Uterus (tissue), 3 donors: ENCODE measurements at regions not wholly inside any gene's neighbourhood (a gene's known extent, or its start where the extent isn't known, plus 50 kb on each side); places are given as distances from the start of the nearest gene placed in this dataset. TPM values are rescaled to one million over a fixed set of nuclear protein-coding genes. Genes with fewer than 3 reads are reported as not detected.

Experiments used
- DNase-seq, 2 donors: peaks; one replicate each; pipeline ENCODE4 v3.0.0-alpha.2; 2019 to 2020
- H3K27ac ChIP-seq, 2 donors: fragments of 200-600 bp; sonication (generic); 1 replicate in 1 of 2; 2 replicates in 1 of 2; pipeline ENCODE4 v1.5.1; 2016 to 2018
- H3K27me3 ChIP-seq, 2 donors: fragments of 200-600 bp; sonication (generic); one replicate each; pipeline ENCODE4 v1.5.1; 2018 to 2019; ENCODE audit warnings: control low read depth in 1 of 2
- H3K36me3 ChIP-seq, 2 donors: fragments of 200-600 bp; sonication (generic); one replicate each; pipeline ENCODE4 v1.5.1; 2019; ENCODE audit warnings: control low read depth in 1 of 2
- H3K4me1 ChIP-seq, 2 donors: fragments of 200-600 bp; sonication (generic); one replicate each; pipeline ENCODE4 v1.5.1; 2018 to 2019; ENCODE audit warnings: control low read depth in 1 of 2
- H3K4me3 ChIP-seq, 2 donors: fragments of 200-600 bp; sonication (generic); 1 replicate in 1 of 2; 2 replicates in 1 of 2; pipeline ENCODE4 v1.5.1; 2018 to 2019; ENCODE audit warnings: mild to moderate bottlenecking in 1 of 2
- H3K9me3 ChIP-seq, 2 donors: fragments of 200-600 bp; sonication (generic); one replicate each; pipeline ENCODE4 v1.5.1; 2019; ENCODE audit warnings: control low read depth in 1 of 2
- CTCF ChIP-seq, 4 experiments: fragments of 200-600 bp in 2 of 4; fragments of 450-650 bp in 2 of 4; sonication (generic) in 2 of 4; IDR thresholded peaks; one replicate each; pipeline ENCODE4 v1.5.1; 2016 to 2019; ENCODE audit warnings: antibody characterized with exemption in 4 of 4, mild to moderate bottlenecking in 2 of 4, moderate library complexity in 1 of 4
- POLR2A ChIP-seq, 2 donors: fragments of 450-650 bp; IDR thresholded peaks; one replicate each; pipeline ENCODE4 v1.6.1; 2016; ENCODE audit warnings: antibody characterized with exemption in 2 of 2, mild to moderate bottlenecking in 1 of 2, moderate library complexity in 1 of 2
- intact Hi-C: fragments of 100-400 bp; cut with DNase I; formaldehyde crosslinking; loops from one replicate; pipeline ENCODE4 v1.15.1; 2023; ENCODE audit warnings: low total_unique reads
- microRNA-seq: library from miRNA; unstranded; fragments of <30 nt; microRNA quantifications from one replicate; pipeline ENCODE4, GENCODE V29; 2016; ENCODE audit warnings: borderline microRNAs expressed, borderline replicate concordance
- small RNA-seq: library from RNA; depleted of rRNA; stranded (forward); fragments of <200 nt; gene quantifications from one replicate; pipeline ENCODE3, GENCODE V24; 2016
- donor health status: DM: yes; HTN: yes; CAD: no.

DNA sequence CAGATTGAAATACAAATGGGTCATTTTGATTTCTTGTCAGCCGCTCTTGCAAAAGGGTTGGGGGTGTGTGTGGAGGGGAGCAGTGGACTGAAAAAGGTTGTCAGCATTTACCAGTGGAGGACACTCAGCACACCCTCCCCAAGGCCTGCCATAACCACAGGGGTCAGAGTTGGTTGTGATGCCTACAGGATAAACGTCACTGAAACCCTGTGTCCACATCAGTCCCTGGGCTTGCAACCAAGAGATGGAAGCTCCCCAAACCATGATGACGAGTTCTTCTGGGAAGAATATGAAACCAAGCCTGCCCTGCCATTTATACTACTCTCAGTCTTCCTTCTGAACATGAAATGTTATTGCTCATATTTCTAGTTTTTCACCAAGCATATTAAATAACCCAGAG is 54.0 kb upstream of the UMPS start:
- H3K36me3 ChIP-seq, result no peaks in the 10 kb centered on the region
- no peaks in the 10 kb centered on the region for H3K4me1 ChIP-seq
- H3K27me3 ChIP-seq, result no peaks in the 10 kb centered on the region
- intact Hi-C loops, result loop anchor here (5.0 kb wide), 1 partner anchor 384 kb away; no protein-coding TSS in a partner anchor
- no peaks in the 10 kb centered on the region for H3K9me3 ChIP-seq
- no peak overlapping the region for H3K27ac ChIP-seq
- no peak for DNase-seq
- no peak for TF ChIP-seq POLR2A (IDR thresholded peaks at IDR 0.05)
- no peak overlapping the region for H3K4me3 ChIP-seq

DNA sequence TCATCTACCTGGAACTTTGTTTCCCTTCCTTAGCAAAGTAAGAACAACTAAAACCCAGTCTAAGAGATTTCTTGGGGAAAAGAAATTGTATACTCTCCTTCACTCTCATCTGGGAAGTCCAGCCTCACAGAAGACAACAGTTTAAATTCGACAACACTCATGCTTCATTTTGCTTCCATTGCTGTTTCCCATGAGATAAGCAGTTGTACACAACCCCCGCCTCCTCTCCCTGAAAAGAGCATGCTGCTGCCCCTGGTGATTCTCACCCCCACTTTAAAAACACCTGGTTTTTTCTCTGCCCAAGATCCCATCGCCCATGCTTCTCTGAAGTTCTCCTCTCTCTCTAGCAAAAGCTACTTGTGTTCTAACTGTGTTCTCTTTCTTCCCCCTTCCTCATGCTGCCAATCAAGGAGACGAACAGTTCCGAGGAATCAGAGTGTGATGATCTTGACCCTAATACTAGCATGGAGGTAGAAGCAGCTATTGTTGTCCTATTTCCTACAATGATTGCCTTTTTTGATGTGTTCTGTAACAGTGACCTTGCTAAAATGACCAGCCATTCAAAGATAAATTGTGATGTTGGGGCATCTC is 51.1 kb upstream of the UMPS start:
- no peak for TF ChIP-seq CTCF (IDR thresholded peaks at IDR 0.05)
- no peak for TF ChIP-seq POLR2A (IDR thresholded peaks at IDR 0.05)
- Histone ChIP-seq H3K27ac (no peak overlapping the region), H3K9me3 (no peaks in the 10 kb centered on the region), H3K36me3 (no peaks in the 10 kb centered on the region), H3K4me1 (no peaks in the 10 kb centered on the region), H3K4me3 (no peak overlapping the region), H3K27me3 (no peaks in the 10 kb centered on the region)
- intact Hi-C loops, result loop anchor here (5.0 kb wide), 1 partner anchor 387 kb away; no protein-coding TSS in a partner anchor
- no peak for DNase-seq

Small RNA genes lying in the stretch of these regions (microRNA-seq; reads per million reads assigned to microRNA genes)
- gene MIR5002 (not detected), gene MIR6083 (not detected)

Small RNA genes lying in the stretch of these regions (small RNA-seq; reads per million reads assigned to genes)
- gene MIR5002 (not detected), gene MIR6083 (not detected), gene RNU6-143P (not detected)
